Type B pancreatic cell (in vitro differentiated cells): ENCODE measurements at regions not wholly inside any gene's neighbourhood (a gene's known extent, or its start where the extent isn't known, plus 50 kb on each side); places are given as distances from the start of the nearest gene placed in this dataset.
"Not testable (repeated sequence)": the region's sequence is repeated elsewhere in the genome, so short reads cannot be mapped to it uniquely, and the experiment has no call there.

Source experiments
- DNase-seq: peaks from one replicate; pipeline ENCODE4 v3.0.0; 2021; ENCODE audit warnings: mixed read lengths; ENCODE audit not compliant: unreplicated experiment; ENCODE audit errors: extremely low spot score
- H3K27ac Mint-ChIP-seq: 2 replicates; pipeline ENCODE4 v1.8.0; 2021; ENCODE audit warnings: mild to moderate bottlenecking, mixed read lengths
- H3K27me3 Mint-ChIP-seq: 2 replicates; pipeline ENCODE4 v1.8.0; 2021; ENCODE audit warnings: mixed read lengths
- H3K36me3 Mint-ChIP-seq: 2 replicates; pipeline ENCODE4 v1.8.0; 2021; ENCODE audit warnings: mixed read lengths
- H3K4me1 Mint-ChIP-seq: one replicate; pipeline ENCODE4 v1.8.0; 2021; ENCODE audit warnings: mixed read lengths; ENCODE audit not compliant: unreplicated experiment
- H3K4me3 Mint-ChIP-seq: 2 replicates; pipeline ENCODE4 v1.8.0; 2021; ENCODE audit warnings: mild to moderate bottlenecking, mixed read lengths
- H3K9me3 Mint-ChIP-seq: 2 replicates; pipeline ENCODE4 v1.8.0; 2021; ENCODE audit warnings: mixed read lengths
- TF ChIP-seq, protein P1 (sequence below): fragments of 200-600 bp; sonication (generic); conservative IDR thresholded peaks from 2 replicates; pipeline ENCODE4 v1.5.0; 2021; ENCODE audit warnings: antibody characterized with exemption, mild to moderate bottlenecking

DNA sequence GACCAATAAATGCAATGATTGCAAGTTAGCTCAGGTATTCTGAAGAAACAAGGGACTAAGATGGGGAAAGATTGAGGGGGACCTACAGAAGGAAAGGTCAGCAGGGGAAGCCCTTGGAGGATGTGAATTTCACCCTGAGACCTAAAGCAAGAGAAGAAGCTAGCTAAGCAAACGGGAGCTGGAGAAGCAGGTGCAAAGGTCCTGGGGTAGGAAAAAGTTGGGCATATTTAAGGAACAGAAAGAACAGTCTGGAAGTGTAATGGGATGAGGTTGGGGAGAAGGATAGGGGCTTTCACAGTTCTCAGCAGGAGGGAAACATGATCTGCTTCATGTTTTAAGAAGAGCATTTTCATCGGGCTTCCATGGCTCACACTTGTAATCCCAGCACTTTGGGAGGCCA is 89.7 kb upstream of the SLC45A1 start:
- peaks cover 8% of the 10 kb centered on the region for H3K9me3 Mint-ChIP-seq
- no peak for DNase-seq
- TF ChIP-seq, protein P1, sequence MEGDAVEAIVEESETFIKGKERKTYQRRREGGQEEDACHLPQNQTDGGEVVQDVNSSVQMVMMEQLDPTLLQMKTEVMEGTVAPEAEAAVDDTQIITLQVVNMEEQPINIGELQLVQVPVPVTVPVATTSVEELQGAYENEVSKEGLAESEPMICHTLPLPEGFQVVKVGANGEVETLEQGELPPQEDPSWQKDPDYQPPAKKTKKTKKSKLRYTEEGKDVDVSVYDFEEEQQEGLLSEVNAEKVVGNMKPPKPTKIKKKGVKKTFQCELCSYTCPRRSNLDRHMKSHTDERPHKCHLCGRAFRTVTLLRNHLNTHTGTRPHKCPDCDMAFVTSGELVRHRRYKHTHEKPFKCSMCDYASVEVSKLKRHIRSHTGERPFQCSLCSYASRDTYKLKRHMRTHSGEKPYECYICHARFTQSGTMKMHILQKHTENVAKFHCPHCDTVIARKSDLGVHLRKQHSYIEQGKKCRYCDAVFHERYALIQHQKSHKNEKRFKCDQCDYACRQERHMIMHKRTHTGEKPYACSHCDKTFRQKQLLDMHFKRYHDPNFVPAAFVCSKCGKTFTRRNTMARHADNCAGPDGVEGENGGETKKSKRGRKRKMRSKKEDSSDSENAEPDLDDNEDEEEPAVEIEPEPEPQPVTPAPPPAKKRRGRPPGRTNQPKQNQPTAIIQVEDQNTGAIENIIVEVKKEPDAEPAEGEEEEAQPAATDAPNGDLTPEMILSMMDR, result no peak
- H3K27me3 Mint-ChIP-seq, result no peaks in the 10 kb centered on the region
- H3K4me1 Mint-ChIP-seq, result peaks cover 25% of the 10 kb centered on the region
- no peak overlapping the region for H3K27ac Mint-ChIP-seq
- H3K36me3 Mint-ChIP-seq, result peaks cover 4% of the 10 kb centered on the region
- no peak overlapping the region for H3K4me3 Mint-ChIP-seq

DNA sequence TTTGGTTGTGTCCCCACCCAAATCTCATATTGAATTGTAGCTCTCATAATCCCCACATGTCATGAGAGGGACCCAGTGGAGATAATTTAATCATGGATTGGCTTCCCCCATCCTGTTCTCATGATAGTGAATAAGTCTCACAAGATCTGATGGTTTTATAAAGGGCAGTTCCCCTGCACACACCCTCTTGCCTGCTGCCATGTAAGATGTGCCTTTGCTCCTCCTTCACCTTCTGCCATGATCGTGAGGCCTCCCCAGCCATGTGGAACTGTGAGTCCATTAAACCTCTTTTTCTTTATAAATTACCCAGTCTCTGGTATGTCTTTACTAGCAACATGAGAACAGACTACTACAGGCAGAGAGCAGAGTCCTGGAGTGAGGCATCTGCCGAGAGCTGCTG is 90.2 kb upstream of the SLC45A1 start:
- not testable (repeated sequence) for H3K4me3 Mint-ChIP-seq, H3K36me3 Mint-ChIP-seq, DNase-seq, H3K27me3 Mint-ChIP-seq, H3K27ac Mint-ChIP-seq, H3K9me3 Mint-ChIP-seq
- peaks cover 24% of the 10 kb centered on the region for H3K4me1 Mint-ChIP-seq

DNA sequence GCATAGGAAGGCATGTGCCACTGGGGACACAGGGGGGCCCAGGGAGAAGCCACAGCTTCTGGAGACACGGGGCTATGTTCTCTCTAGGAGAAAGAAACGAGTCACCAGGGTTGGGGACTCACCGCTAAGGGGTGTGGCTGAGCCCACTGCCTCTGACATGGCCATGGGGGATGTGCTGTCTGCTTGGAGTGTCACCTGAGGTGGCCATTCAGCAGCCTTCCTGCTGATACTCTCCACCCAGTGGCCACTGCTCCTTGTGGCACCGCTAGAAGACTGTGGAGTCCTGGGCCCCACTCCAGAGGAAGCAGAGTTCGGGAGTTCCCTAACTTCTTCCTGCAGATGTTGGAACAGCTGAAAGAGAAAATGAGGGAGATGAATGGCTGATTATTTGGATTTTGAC is 91.2 kb upstream of the SLC45A1 start:
- H3K36me3 Mint-ChIP-seq, result peaks cover 4% of the 10 kb centered on the region
- H3K9me3 Mint-ChIP-seq, result peaks cover 8% of the 10 kb centered on the region
- DNase-seq, result no peak
- no peak overlapping the region for H3K4me3 Mint-ChIP-seq
- H3K27me3 Mint-ChIP-seq, result no peaks in the 10 kb centered on the region
- TF ChIP-seq, protein P1, result no peak
- H3K4me1 Mint-ChIP-seq, result peaks cover 14% of the 10 kb centered on the region
- no peak overlapping the region for H3K27ac Mint-ChIP-seq

DNA sequence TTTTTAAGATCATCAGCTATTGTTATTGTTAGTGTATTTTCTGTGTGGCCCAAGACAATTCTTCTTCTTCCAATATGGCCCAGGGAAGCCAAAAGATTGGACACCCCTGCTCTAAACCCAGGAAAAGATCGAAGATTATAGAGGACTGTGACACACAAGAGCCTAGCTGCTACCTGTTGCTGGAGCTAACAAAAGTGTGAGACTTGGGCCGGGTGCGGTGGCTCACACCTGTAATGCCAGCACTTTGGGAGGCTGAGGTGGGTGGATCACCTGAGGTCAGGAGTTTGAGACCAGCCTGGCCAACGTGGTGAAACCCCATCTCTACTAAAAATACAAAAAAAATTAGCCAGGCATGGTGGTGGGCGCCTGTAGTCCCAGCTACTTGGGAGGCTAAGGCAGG is 91.9 kb upstream of the SLC45A1 start:
- DNase-seq, H3K27me3 Mint-ChIP-seq, H3K9me3 Mint-ChIP-seq, H3K4me3 Mint-ChIP-seq, H3K27ac Mint-ChIP-seq, H3K36me3 Mint-ChIP-seq: not testable (repeated sequence)
- peaks cover 13% of the 10 kb centered on the region for H3K4me1 Mint-ChIP-seq

DNA sequence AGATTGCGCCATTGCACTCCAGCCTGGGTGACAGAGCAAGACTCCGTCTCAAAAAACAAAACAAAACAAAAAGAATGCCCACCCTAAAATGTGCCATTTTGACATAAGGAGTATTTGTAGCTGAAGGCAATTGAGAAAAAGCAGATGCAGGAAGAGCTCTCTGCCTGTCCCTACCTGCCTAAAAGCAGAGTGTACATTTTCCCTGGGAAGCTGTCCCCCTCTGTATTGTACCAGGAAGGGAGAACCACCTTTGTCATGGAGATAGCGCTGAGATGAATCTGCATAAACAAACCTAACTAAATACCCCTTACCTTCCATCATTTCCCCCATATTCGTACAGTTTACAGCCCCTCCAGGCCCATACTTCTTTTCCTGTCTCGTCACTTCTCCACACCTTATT is 94.4 kb upstream of the SLC45A1 start:
- Mint-ChIP-seq H3K4me1 (peaks cover 4% of the 10 kb centered on the region), H3K4me3 (no peak overlapping the region), H3K36me3 (peaks cover 4% of the 10 kb centered on the region), H3K9me3 (peaks cover 8% of the 10 kb centered on the region), H3K27ac (peak overlapping the region; percentile 66), H3K27me3 (no peaks in the 10 kb centered on the region)
- no peak for DNase-seq
- TF ChIP-seq, protein P1, result no peak

DNA sequence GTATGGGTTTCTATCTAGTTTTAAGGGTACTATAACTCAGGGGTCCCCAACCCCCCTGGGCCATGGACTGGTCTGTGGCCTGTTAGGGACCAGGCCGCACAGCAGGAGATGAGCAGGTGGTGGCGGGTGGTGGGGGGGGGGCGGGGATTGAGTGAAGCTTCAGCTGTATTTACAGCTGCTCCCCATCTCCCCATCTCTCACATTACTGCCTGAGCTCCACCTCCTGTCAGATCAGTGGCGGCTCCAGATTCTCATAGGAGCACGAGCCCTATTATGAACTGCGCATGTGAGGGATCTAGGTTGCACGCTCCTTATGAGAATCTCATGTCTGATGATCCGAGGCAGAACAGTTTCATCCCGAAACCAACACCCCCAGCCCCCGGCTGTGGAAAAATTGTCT is 95.1 kb upstream of the SLC45A1 start:
- peaks cover 4% of the 10 kb centered on the region for H3K36me3 Mint-ChIP-seq
- no peaks in the 10 kb centered on the region for H3K27me3 Mint-ChIP-seq
- H3K27ac Mint-ChIP-seq, result no peak overlapping the region
- TF ChIP-seq, protein P1, result no peak
- no peak for DNase-seq
- no peak overlapping the region for H3K4me3 Mint-ChIP-seq
- peaks cover 8% of the 10 kb centered on the region for H3K9me3 Mint-ChIP-seq
- peaks cover 4% of the 10 kb centered on the region for H3K4me1 Mint-ChIP-seq

DNA sequence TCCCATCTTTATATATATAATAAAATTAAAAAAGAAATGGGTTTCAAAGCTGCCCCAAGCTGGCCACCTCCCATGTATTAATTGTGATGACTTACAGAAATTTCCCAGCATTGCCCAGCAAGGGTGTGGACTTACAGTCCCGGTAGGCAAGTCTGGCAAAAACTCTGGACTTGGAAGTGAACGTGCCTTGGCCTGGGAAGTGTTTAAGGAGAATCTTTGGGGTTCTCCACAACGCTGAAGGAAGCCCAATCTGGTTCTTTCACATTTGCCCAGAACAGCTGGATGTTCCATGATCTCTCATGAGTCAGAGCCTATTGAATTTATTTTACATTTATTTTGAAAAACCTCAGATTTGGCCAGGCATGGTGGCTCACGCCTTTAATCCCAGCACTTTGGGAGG is 98.4 kb upstream of the SLC45A1 start:
- Mint-ChIP-seq H3K4me3 (no peak overlapping the region), H3K9me3 (no peaks in the 10 kb centered on the region), H3K4me1 (peaks cover 9% of the 10 kb centered on the region), H3K36me3 (no peaks in the 10 kb centered on the region), H3K27ac (no peak overlapping the region), H3K27me3 (no peaks in the 10 kb centered on the region)
- no peak for DNase-seq
- TF ChIP-seq, protein P1, result no peak
